Colonic mucosa (tissue), 4 donors: ENCODE measurements at regions not wholly inside any gene's neighbourhood (a gene's known extent, or its start where the extent isn't known, plus 50 kb on each side); places are given as distances from the start of the nearest gene placed in this dataset.

ENCODE experiments used
- DNase-seq: peaks from one replicate; pipeline ENCODE4 v3.0.0-alpha.2; 2020
- H3K27ac ChIP-seq: fragments of 200-600 bp; one replicate; pipeline ENCODE4 v1.8.0; 2021
- H3K27me3 ChIP-seq: fragments of 200-600 bp; one replicate; pipeline ENCODE4 v1.8.0; 2021
- H3K36me3 ChIP-seq: fragments of 200-600 bp; one replicate; pipeline ENCODE4 v1.8.0; 2021
- H3K4me1 ChIP-seq: fragments of 200-600 bp; one replicate; pipeline ENCODE4 v1.8.0; 2021; ENCODE audit warnings: mild to moderate bottlenecking
- H3K4me3 ChIP-seq: fragments of 200-600 bp; one replicate; pipeline ENCODE4 v1.8.0; 2021
- H3K9ac ChIP-seq, 2 donors: one replicate each; pipeline ENCODE4 v1.7.0; 2013; ENCODE audit warnings: control low read depth in 2 of 2, low read depth in 2 of 2, low read length in 2 of 2
- H3K9me3 ChIP-seq: fragments of 200-600 bp; one replicate; pipeline ENCODE4 v1.8.0; 2021
- CTCF ChIP-seq: fragments of 200-600 bp; IDR thresholded peaks from one replicate; pipeline ENCODE4 v1.8.0; 2022; ENCODE audit warnings: antibody characterized with exemption, mild to moderate bottlenecking
- intact Hi-C: fragments of 100-400 bp; cut with DNase I; formaldehyde crosslinking; loops from one replicate; pipeline ENCODE4 v1.14.1; 2022
- donor health status: healthy.
- donor health status: DM: no; HTN: no; CAD: no.
- donor health status: DM: no; HTN: no; CAD: no.

- Histone ChIP-seq H3K27me3 (no peaks in the 10 kb centered on the region), H3K36me3 (no peaks in the 10 kb centered on the region), H3K9ac (no peak overlapping the region), H3K4me1 (no peaks in the 10 kb centered on the region), H3K27ac (no peak overlapping the region), H3K4me3 (no peak overlapping the region), H3K9me3 (no peaks in the 10 kb centered on the region)
- no peak for TF ChIP-seq CTCF
- intact Hi-C loops: no loop called here
- DNase-seq: no peak
Observed at GRCh38 chr1:88560621-88561020, 123.5 kb upstream of the PKN2 start.

- no peaks in the 10 kb centered on the region for H3K36me3 ChIP-seq
- no peaks in the 10 kb centered on the region for H3K27me3 ChIP-seq
- DNase-seq: no peak
- no peak overlapping the region for H3K4me3 ChIP-seq
- no peaks in the 10 kb centered on the region for H3K9me3 ChIP-seq
- no peak overlapping the region for H3K27ac ChIP-seq
- H3K4me1 ChIP-seq: no peaks in the 10 kb centered on the region
- intact Hi-C loops: no loop called here
- no peak for TF ChIP-seq CTCF
- H3K9ac ChIP-seq: no peak overlapping the region
Observed at GRCh38 chr1:88562991-88563390, 121.1 kb upstream of the PKN2 start.

DNA sequence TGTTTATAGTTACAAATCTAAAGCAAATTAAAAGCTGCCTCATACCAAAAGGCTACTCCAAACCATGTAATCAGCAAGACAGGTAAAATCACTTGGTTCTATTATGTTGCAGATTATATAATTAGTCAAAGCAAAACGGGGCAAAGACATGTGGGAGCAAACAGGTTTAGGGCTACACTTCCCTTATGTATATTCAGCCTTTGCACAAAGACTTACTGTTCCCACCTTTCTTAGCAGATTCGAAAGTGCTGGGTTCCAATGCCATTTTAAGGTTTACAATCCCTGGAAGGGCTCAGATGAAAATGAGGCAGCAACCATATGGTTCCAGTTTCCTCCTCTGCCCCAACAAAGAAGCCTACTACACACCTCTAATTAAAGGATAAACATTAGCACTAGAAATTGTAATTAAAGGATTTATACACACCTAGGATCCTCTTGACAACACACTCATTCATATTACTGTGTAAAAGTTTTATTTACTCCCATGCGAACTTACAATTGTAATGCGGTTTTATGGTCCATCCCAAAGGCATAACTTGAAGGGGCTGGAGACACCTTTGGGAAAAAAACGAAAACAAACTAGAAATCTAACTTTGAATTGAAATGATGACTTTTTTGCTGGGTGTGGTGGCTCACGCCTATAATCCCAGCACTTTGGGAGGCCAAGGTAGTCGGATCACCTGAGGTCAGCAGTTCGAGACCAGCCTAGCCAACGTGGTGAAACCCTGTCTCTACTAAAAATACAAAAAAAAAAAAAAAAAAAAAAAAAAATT, 117.3 kb upstream of the PKN2 start:
- intact Hi-C loops: no loop called here
- no peak overlapping the region for H3K27ac ChIP-seq
- no peaks in the 10 kb centered on the region for H3K4me1 ChIP-seq
- no peak for TF ChIP-seq CTCF
- H3K9ac ChIP-seq: no peak overlapping the region
- no peak overlapping the region for H3K4me3 ChIP-seq
- DNase-seq: no peak
- H3K36me3 ChIP-seq: no peaks in the 10 kb centered on the region
- H3K27me3 ChIP-seq: no peaks in the 10 kb centered on the region
- no peaks in the 10 kb centered on the region for H3K9me3 ChIP-seq

DNA sequence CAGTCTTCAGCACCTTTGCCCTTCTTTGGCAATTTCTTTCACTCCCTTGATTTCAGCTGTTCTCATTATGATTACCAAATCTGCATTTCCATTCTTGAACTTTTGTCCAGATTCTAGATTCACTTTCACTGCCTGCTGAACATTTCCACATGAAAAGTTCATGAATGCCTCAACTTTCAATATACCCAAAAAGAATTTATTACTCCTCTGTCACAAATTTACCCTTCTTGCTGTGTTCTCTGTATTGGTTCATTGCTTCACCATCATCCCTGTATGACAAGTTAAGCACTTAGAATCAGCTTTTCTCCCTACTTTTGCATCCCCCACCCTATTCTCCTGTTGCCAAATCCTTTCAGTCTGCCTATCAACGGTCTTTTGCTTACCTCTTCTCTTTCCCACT, 112.6 kb upstream of the PKN2 start:
- H3K27ac ChIP-seq: no peak overlapping the region
- H3K27me3 ChIP-seq: no peaks in the 10 kb centered on the region
- DNase-seq: no peak
- no peak for TF ChIP-seq CTCF
- intact Hi-C loops: no loop called here
- no peaks in the 10 kb centered on the region for H3K36me3 ChIP-seq
- no peaks in the 10 kb centered on the region for H3K9me3 ChIP-seq
- H3K4me1 ChIP-seq: no peaks in the 10 kb centered on the region
- no peak overlapping the region for H3K9ac ChIP-seq
- no peak overlapping the region for H3K4me3 ChIP-seq

GRCh38 chr1:88579598-88579997, 104.5 kb upstream of the PKN2 start:
- intact Hi-C loops: no loop called here
- H3K9me3 ChIP-seq: no peaks in the 10 kb centered on the region
- no peak overlapping the region for H3K27ac ChIP-seq
- H3K4me3 ChIP-seq: no peak overlapping the region
- no peak for DNase-seq
- TF ChIP-seq CTCF: no peak
- no peak overlapping the region for H3K9ac ChIP-seq
- H3K36me3 ChIP-seq: no peaks in the 10 kb centered on the region
- no peaks in the 10 kb centered on the region for H3K4me1 ChIP-seq
- H3K27me3 ChIP-seq: no peaks in the 10 kb centered on the region
